Common myeloid progenitor, CD34-positive (primary cell): ENCODE measurements at regions not wholly inside any gene's neighbourhood (a gene's known extent, or its start where the extent isn't known, plus 50 kb on each side); places are given as distances from the start of the nearest gene placed in this dataset.
"Not testable (repeated sequence)": the region's sequence is repeated elsewhere in the genome, so short reads cannot be mapped to it uniquely, and the experiment has no call there.

Experiments
- CTCF ChIA-PET: fragments of 350-600 bp; sonication (Branson Sonifier 250); formaldehyde crosslinking; loops from one replicate; lab custom pipeline; 2021; ENCODE audit warnings: antibody characterized with exemption; lab: Charles Lee
- POLR2A ChIA-PET: fragments of 350-600 bp; sonication (Branson Sonifier 250); formaldehyde crosslinking; loops from one replicate; lab custom pipeline; 2021; ENCODE audit warnings: antibody characterized with exemption; lab: Charles Lee
- DNase-seq, 3 donors: peaks; one replicate each; pipeline versions ENCODE4 v3.0.0 to v3.0.0-alpha.2; 2013
- H3K27ac ChIP-seq, 2 experiments: 1 replicate in 1 of 2; 2 replicates in 1 of 2; pipeline ENCODE4 v1.7.0; 2013; ENCODE audit warnings: inconsistent platforms in 2 of 2, low read length in 2 of 2, mild to moderate bottlenecking in 2 of 2, low read depth in 1 of 2, moderate library complexity in 1 of 2; ENCODE audit not compliant: severe bottlenecking in 2 of 2, insufficient read depth in 1 of 2, poor library complexity in 1 of 2
- H3K27me3 ChIP-seq, 5 experiments: replicated peaks in 2 of 5; 1 replicate in 3 of 5; 2 replicates in 2 of 5; pipeline versions ENCODE4 v1.6.1 to v1.7.0; 2013; ENCODE audit warnings: low read length in 4 of 5, mild to moderate bottlenecking in 2 of 5, moderate library complexity in 2 of 5, inconsistent platforms in 1 of 5; ENCODE audit not compliant: insufficient read depth in 5 of 5, control insufficient read depth in 4 of 5
- H3K36me3 ChIP-seq, 4 experiments: 1 replicate in 2 of 4; 2 replicates in 2 of 4; pipeline versions ENCODE4 v1.6.1 to v1.7.0; 2013; ENCODE audit warnings: low read length in 3 of 4, control low read depth in 1 of 4, mild to moderate bottlenecking in 1 of 4; ENCODE audit not compliant: control insufficient read depth in 4 of 4, insufficient read depth in 4 of 4
- H3K4me1 ChIP-seq, 4 experiments: 1 replicate in 3 of 4; 2 replicates in 1 of 4; pipeline versions ENCODE4 v1.6.1 to v1.7.1; 2013; ENCODE audit warnings: low read length in 3 of 4, mild to moderate bottlenecking in 3 of 4, control low read depth in 1 of 4, inconsistent platforms in 1 of 4, moderate library complexity in 1 of 4; ENCODE audit not compliant: control insufficient read depth in 4 of 4, insufficient read depth in 4 of 4; ENCODE audit errors: control extremely low read depth in 1 of 4
- H3K4me3 ChIP-seq, 7 experiments: 1 replicate in 4 of 7; 2 replicates in 3 of 7; pipeline versions ENCODE4 v1.5.1 to v1.7.0; 2013; ENCODE audit warnings: mild to moderate bottlenecking in 7 of 7, low read length in 6 of 7, moderate library complexity in 6 of 7, inconsistent platforms in 2 of 7, low read depth in 2 of 7, control low read depth in 1 of 7; ENCODE audit not compliant: insufficient read depth in 4 of 7, control insufficient read depth in 1 of 7; ENCODE audit errors: extremely low read depth in 1 of 7
- H3K9me3 ChIP-seq, 5 experiments: 1 replicate in 4 of 5; 2 replicates in 1 of 5; pipeline versions ENCODE4 v1.6.1 to v1.7.1; 2013; ENCODE audit warnings: low read length in 4 of 5, mild to moderate bottlenecking in 2 of 5, inconsistent platforms in 1 of 5, low read depth in 1 of 5, moderate library complexity in 1 of 5; ENCODE audit not compliant: control insufficient read depth in 4 of 5, insufficient read depth in 2 of 5; ENCODE audit errors: control extremely low read depth in 1 of 5
- WGBS: methylation state at CpG from one replicate; pipeline ENCODE4 v1.1.5; 2013; ENCODE audit not compliant: insufficient coverage; 5-methylcytosine and 5-hydroxymethylcytosine counted together

GRCh38 chr11:22458161-22458560 lies 120.0 kb downstream of the SLC17A6 start:
- CTCF ChIA-PET: interaction anchor here (1.6 kb wide), 1 partner anchor 14 kb away, joined by 6 read pairs; no protein-coding TSS in a partner anchor
- Histone ChIP-seq H3K4me1 (no peaks in the 10 kb centered on the region), H3K9me3 (no peaks in the 10 kb centered on the region), H3K4me3 (no peak overlapping the region), H3K36me3 (no peaks in the 10 kb centered on the region), H3K27me3 (no peaks in the 10 kb centered on the region), H3K27ac (no peak overlapping the region)
- WGBS: 54% methylated on average over 1 of the region's 3 CpGs
- POLR2A ChIA-PET: no interaction called here
- DNase-seq: no peak

GRCh38 chr11:22456993-22457762 lies 119.0 kb downstream of the SLC17A6 start:
- DNase-seq: no peak
- H3K9me3 ChIP-seq: no peaks in the 10 kb centered on the region
- no peak overlapping the region for H3K27ac ChIP-seq
- H3K27me3 ChIP-seq: no peaks in the 10 kb centered on the region
- WGBS: 80% methylated on average over 1 of the region's 1 CpG
- H3K4me3 ChIP-seq: no peak overlapping the region
- CTCF ChIA-PET: no interaction called here
- POLR2A ChIA-PET: no interaction called here
- no peaks in the 10 kb centered on the region for H3K4me1 ChIP-seq
- H3K36me3 ChIP-seq: no peaks in the 10 kb centered on the region

- no peak for DNase-seq
- POLR2A ChIA-PET: no interaction called here
- H3K27me3 ChIP-seq: no peaks in the 10 kb centered on the region
- WGBS: 92% methylated on average over 2 of the region's 4 CpGs
- no peaks in the 10 kb centered on the region for H3K36me3 ChIP-seq
- CTCF ChIA-PET: no interaction called here
- H3K27ac ChIP-seq: no peak overlapping the region
- no peaks in the 10 kb centered on the region for H3K9me3 ChIP-seq
- H3K4me1 ChIP-seq: no peaks in the 10 kb centered on the region
- no peak overlapping the region for H3K4me3 ChIP-seq
Measured at GRCh38 chr11:22454461-22455090, 116.4 kb downstream of the SLC17A6 start.

GRCh38 chr11:22449441-22449840 lies 111.3 kb downstream of the SLC17A6 start:
- Histone ChIP-seq H3K4me3 (no peak overlapping the region), H3K9me3 (no peaks in the 10 kb centered on the region), H3K27me3 (no peaks in the 10 kb centered on the region), H3K36me3 (no peaks in the 10 kb centered on the region), H3K4me1 (no peaks in the 10 kb centered on the region), H3K27ac (no peak overlapping the region)
- DNase-seq: no peak
- ChIA-PET CTCF (no interaction called here), POLR2A (no interaction called here)

- POLR2A ChIA-PET: no interaction called here
- Histone ChIP-seq H3K9me3 (peaks cover 0 to 1% (median 0%) of the 10 kb centered on the region in 5 experiments), H3K27ac (no peak overlapping the region), H3K4me1 (no peaks in the 10 kb centered on the region), H3K4me3 (no peak overlapping the region), H3K36me3 (no peaks in the 10 kb centered on the region), H3K27me3 (no peaks in the 10 kb centered on the region)
- CTCF ChIA-PET: no interaction called here
- no peak for DNase-seq
- no CpG with 5 or more reads among the region's 2 CpGs for WGBS
Measured at GRCh38 chr11:22444076-22444475, 105.9 kb downstream of the SLC17A6 start.

GRCh38 chr11:22441831-22442230 lies 103.7 kb downstream of the SLC17A6 start:
- no peak for DNase-seq
- Histone ChIP-seq H3K4me1 (no peaks in the 10 kb centered on the region), H3K27ac (no peak overlapping the region), H3K27me3 (no peaks in the 10 kb centered on the region), H3K36me3 (no peaks in the 10 kb centered on the region), H3K4me3 (no peak overlapping the region), H3K9me3 (peaks cover 0 to 1% (median 0%) of the 10 kb centered on the region in 5 experiments)
- CTCF ChIA-PET: no interaction called here
- POLR2A ChIA-PET: no interaction called here
- no CpG with 5 or more reads among the region's 1 CpG for WGBS

- POLR2A ChIA-PET, DNase-seq, H3K27ac ChIP-seq, H3K9me3 ChIP-seq, CTCF ChIA-PET, H3K4me3 ChIP-seq, H3K36me3 ChIP-seq: not testable (repeated sequence)
- H3K27me3 ChIP-seq: peaks cover 2 to 29% (median 11%) of the 10 kb centered on the region in 5 experiments
- 100% methylated on average over 5 of the region's 7 CpGs for WGBS
- peaks cover 0 to 10% (median 5%) of the 10 kb centered on the region in 4 experiments for H3K4me1 ChIP-seq
Measured at GRCh38 chr11:22435582-22435981, 97.4 kb downstream of the SLC17A6 start.
